PC-3 (cell line): ENCODE measurements at regions not wholly inside any gene's neighbourhood (a gene's known extent, or its start where the extent isn't known, plus 50 kb on each side); places are given as distances from the start of the nearest gene placed in this dataset.

ENCODE experiments used
- ATAC-seq: fragments of 200-7000 bp; cut with Tn5 transposase; 2 replicates; pipeline ENCODE4 v1.9.1; 2020; ENCODE audit warnings: mild to moderate bottlenecking, moderate library complexity
- BruUV-seq: library from RNA; stranded (reverse); fragments of 400-500 nt; replicated peaks from 2 replicates; lab custom pipeline; 2021; lab: Mats Ljungman, UMichigan
- CTCF ChIA-PET: fragments of 300-600 bp; sonication (Branson Sonifier 250); formaldehyde crosslinking; loops from one replicate; lab custom pipeline; 2022; ENCODE audit warnings: antibody characterized with exemption; lab: Charles Lee
- POLR2A ChIA-PET: fragments of 300-600 bp; sonication (Branson Sonifier 250); formaldehyde crosslinking; loops from one replicate; lab custom pipeline; 2022; ENCODE audit warnings: antibody characterized with exemption; ENCODE audit not compliant: unreplicated experiment; lab: Charles Lee
- DNase-seq: peaks from one replicate; pipeline ENCODE4 v3.0.0-alpha.2; 2015
- H2AFZ ChIP-seq: fragments of 300-600 bp; sonication (generic); 2 replicates; pipeline ENCODE4 v1.6.0; 2016; ENCODE audit warnings: antibody characterized with exemption, low read length
- H3F3A ChIP-seq: fragments of 300-600 bp; sonication (generic); one replicate; pipeline ENCODE4 v1.6.0; 2017; ENCODE audit warnings: antibody characterized with exemption, low read length, control low read depth, mild to moderate bottlenecking; ENCODE audit not compliant: unreplicated experiment
- H3K27ac ChIP-seq: fragments of 300-600 bp; sonication (generic); 2 replicates; pipeline ENCODE4 v1.5.1; 2016; ENCODE audit warnings: mild to moderate bottlenecking, low read length
- H3K27me3 ChIP-seq: fragments of 300-600 bp; sonication (generic); 2 replicates; pipeline ENCODE4 v1.6.1; 2016; ENCODE audit warnings: low read length, mixed read lengths
- H3K36me3 ChIP-seq: fragments of 300-600 bp; sonication (generic); 2 replicates; pipeline ENCODE4 v1.6.1; 2016; ENCODE audit warnings: low read depth, mixed run types, low read length, mixed read lengths
- H3K4me1 ChIP-seq: fragments of 300-600 bp; sonication (generic); 2 replicates; pipeline ENCODE4 v1.5.1; 2016; ENCODE audit warnings: low read length; ENCODE audit not compliant: insufficient read depth
- H3K4me2 ChIP-seq: fragments of 300-600 bp; sonication (generic); 2 replicates; pipeline ENCODE4 v1.6.0; 2016; ENCODE audit warnings: low read length
- H3K4me3 ChIP-seq: fragments of 300-600 bp; sonication (generic); 2 replicates; pipeline ENCODE4 v1.5.1; 2016; ENCODE audit warnings: mild to moderate bottlenecking, low read length, mixed read lengths
- H3K79me2 ChIP-seq: fragments of 300-600 bp; sonication (generic); 2 replicates; pipeline ENCODE4 v1.6.1; 2017; ENCODE audit warnings: low read length, mixed read lengths
- H3K9ac ChIP-seq: fragments of 300-600 bp; sonication (generic); 2 replicates; pipeline ENCODE4 v1.6.0; 2016; ENCODE audit warnings: mild to moderate bottlenecking, low read length
- H3K9me2 ChIP-seq: fragments of 300-600 bp; sonication (generic); replicated peaks from 2 replicates; pipeline ENCODE4 v1.6.1; 2016; ENCODE audit warnings: mixed run types, low read length, mixed read lengths
- H3K9me3 ChIP-seq: fragments of 300-600 bp; sonication (generic); 2 replicates; pipeline ENCODE4 v1.6.1; 2016; ENCODE audit warnings: low read length, mixed read lengths
- H4K20me1 ChIP-seq: fragments of 300-600 bp; sonication (generic); 2 replicates; pipeline ENCODE4 v1.6.1; 2016; ENCODE audit warnings: low read length, mixed read lengths
- EZH2 ChIP-seq: fragments of 300-600 bp; sonication (generic); IDR thresholded peaks from one replicate; pipeline ENCODE4 v1.6.1; 2017; ENCODE audit warnings: antibody characterized with exemption, mild to moderate bottlenecking, low read length; ENCODE audit not compliant: unreplicated experiment
- EZH2phosphoT487 ChIP-seq: fragments of 300-600 bp; sonication (generic); IDR thresholded peaks from 2 replicates; pipeline ENCODE4 v1.6.1; 2018; ENCODE audit warnings: mild to moderate bottlenecking, antibody characterized with exemption, low read length, borderline replicate concordance
- intact Hi-C: fragments of 100-400 bp; cut with micrococcal nuclease; formaldehyde crosslinking; loops from 2 replicates; pipeline ENCODE4 v1.9.0; 2023
- TF ChIP-seq, protein P1 (sequence below): fragments of 300-600 bp; sonication (generic); conservative IDR thresholded peaks from 2 replicates; pipeline ENCODE4 v1.5.1; 2017; ENCODE audit warnings: antibody characterized with exemption, low read depth, mild to moderate bottlenecking, low read length

- no peak overlapping the region for H3K4me3 ChIP-seq
- ATAC-seq (no peak), DNase-seq (no peak)
- BruUV-seq = no TSS peak
- TF ChIP-seq EZH2 (no peak), EZH2phosphoT487 (no peak)
- TF ChIP-seq, protein P1, sequence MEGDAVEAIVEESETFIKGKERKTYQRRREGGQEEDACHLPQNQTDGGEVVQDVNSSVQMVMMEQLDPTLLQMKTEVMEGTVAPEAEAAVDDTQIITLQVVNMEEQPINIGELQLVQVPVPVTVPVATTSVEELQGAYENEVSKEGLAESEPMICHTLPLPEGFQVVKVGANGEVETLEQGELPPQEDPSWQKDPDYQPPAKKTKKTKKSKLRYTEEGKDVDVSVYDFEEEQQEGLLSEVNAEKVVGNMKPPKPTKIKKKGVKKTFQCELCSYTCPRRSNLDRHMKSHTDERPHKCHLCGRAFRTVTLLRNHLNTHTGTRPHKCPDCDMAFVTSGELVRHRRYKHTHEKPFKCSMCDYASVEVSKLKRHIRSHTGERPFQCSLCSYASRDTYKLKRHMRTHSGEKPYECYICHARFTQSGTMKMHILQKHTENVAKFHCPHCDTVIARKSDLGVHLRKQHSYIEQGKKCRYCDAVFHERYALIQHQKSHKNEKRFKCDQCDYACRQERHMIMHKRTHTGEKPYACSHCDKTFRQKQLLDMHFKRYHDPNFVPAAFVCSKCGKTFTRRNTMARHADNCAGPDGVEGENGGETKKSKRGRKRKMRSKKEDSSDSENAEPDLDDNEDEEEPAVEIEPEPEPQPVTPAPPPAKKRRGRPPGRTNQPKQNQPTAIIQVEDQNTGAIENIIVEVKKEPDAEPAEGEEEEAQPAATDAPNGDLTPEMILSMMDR = no peak
- POLR2A ChIA-PET = no interaction called here
- H3K79me2 ChIP-seq = no peaks in the 10 kb centered on the region
- intact Hi-C loops = no loop called here
- H4K20me1 ChIP-seq = no peaks in the 10 kb centered on the region
- no peak overlapping the region for H3K27ac ChIP-seq
- no peaks in the 10 kb centered on the region for H3K36me3 ChIP-seq
- CTCF ChIA-PET = no interaction called here
- H2AFZ ChIP-seq = no peak overlapping the region
- no peaks in the 10 kb centered on the region for H3K9me2 ChIP-seq
- H3K9ac ChIP-seq = no peak overlapping the region
- no peaks in the 10 kb centered on the region for H3F3A ChIP-seq
- no peak overlapping the region for H3K4me2 ChIP-seq
- H3K27me3 ChIP-seq = no peaks in the 10 kb centered on the region
- H3K4me1 ChIP-seq = peaks cover 7% of the 10 kb centered on the region; the same call in 1 of the 2 replicates
- H3K9me3 ChIP-seq = no peaks in the 10 kb centered on the region
These were observed 188.9 kb upstream of the CDIN1 start for GRCh38 chr15:36390491-36390890.

- no peaks in the 10 kb centered on the region for H3K9me2 ChIP-seq
- no peaks in the 10 kb centered on the region for H3K36me3 ChIP-seq
- no peak overlapping the region for H3K4me2 ChIP-seq
- H3K9me3 ChIP-seq = no peaks in the 10 kb centered on the region
- peaks cover 7% of the 10 kb centered on the region; the same call in 1 of the 2 replicates for H3K4me1 ChIP-seq
- H3K4me3 ChIP-seq = no peak overlapping the region
- no peak overlapping the region; the same call in 1 of the 2 replicates for H2AFZ ChIP-seq
- H3K79me2 ChIP-seq = no peaks in the 10 kb centered on the region
- H3K27ac ChIP-seq = no peak overlapping the region
- DNase-seq = peak; percentile 19
- H3K9ac ChIP-seq = no peak overlapping the region
- no peaks in the 10 kb centered on the region for H3K27me3 ChIP-seq
- no peak for TF ChIP-seq EZH2
- peak; percentile 37; the same call in 1 of the 2 replicates for ATAC-seq
- H4K20me1 ChIP-seq = no peaks in the 10 kb centered on the region
- CTCF ChIA-PET = no interaction called here
- H3F3A ChIP-seq = no peaks in the 10 kb centered on the region
- intact Hi-C loops = no loop called here
- POLR2A ChIA-PET = no interaction called here
- BruUV-seq = no TSS peak
These were observed 186.7 kb upstream of the CDIN1 start for GRCh38 chr15:36392676-36393266.

DNA sequence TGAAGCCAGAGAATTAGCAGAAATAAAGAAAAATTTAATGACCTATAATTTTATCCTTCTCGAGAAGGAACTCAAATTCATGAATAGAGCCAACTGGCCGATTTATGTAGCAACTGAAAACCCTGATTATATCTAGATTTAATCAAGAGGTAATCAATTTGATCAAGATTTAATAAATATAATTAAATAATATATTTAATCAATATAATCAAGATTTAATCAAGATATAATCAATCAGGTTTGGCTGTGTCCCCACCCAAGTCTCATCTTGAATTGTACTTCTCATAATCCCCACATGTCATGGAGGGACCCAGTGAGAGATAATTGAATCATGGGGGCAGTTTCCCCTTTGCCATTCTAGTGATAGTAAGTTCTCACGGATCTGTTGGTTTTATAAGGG lies 181.2 kb upstream of the CDIN1 start:
- H3K27ac ChIP-seq = no peak overlapping the region
- no peaks in the 10 kb centered on the region for H3K9me2 ChIP-seq
- intact Hi-C loops = no loop called here
- H3K9me3 ChIP-seq = no peaks in the 10 kb centered on the region
- BruUV-seq = no TSS peak
- TF ChIP-seq, protein P1 = no peak
- H3K79me2 ChIP-seq = no peaks in the 10 kb centered on the region
- no peak overlapping the region for H3K9ac ChIP-seq
- no peak overlapping the region for H3K4me2 ChIP-seq
- DNase-seq (no peak), ATAC-seq (no peak)
- CTCF ChIA-PET = no interaction called here
- no peaks in the 10 kb centered on the region for H3K36me3 ChIP-seq
- no peaks in the 10 kb centered on the region for H4K20me1 ChIP-seq
- no peaks in the 10 kb centered on the region for H3F3A ChIP-seq
- POLR2A ChIA-PET = no interaction called here
- no peak overlapping the region for H3K4me3 ChIP-seq
- H2AFZ ChIP-seq = no peak overlapping the region
- no peaks in the 10 kb centered on the region for H3K4me1 ChIP-seq
- no peaks in the 10 kb centered on the region for H3K27me3 ChIP-seq
